ENCODE measurements at regions not wholly inside any gene's neighbourhood (a gene's known extent, or its start where the extent isn't known, plus 50 kb on each side); places are given as distances from the start of the nearest gene placed in this dataset.

- CTCF ChIA-PET = no interaction called here
- intact Hi-C loops (cut with micrococcal nuclease; ENCODE audit: unreplicated experiment) = no loop called here
These were observed 181.6 kb upstream of the PZP start for GRCh38 chr12:9389796-9390195.

DNA sequence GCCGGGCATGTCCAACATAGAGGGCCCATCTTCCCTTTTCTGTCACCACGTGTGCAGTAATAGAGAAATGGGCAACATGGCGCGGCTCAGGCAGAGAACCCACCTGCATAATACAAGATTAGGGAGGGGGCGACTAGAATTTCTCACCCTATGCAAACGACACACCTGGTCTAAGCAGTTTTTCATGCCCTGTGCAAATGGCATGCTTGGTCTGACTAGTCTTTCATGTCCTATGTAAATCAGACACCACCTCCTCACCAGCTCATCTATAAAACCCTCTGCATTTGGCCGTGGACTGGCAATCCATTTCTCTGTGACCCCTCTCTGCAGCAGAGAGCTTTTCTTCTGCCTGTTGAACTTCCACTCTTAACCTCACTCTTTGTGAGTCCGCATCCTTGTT, 180.2 kb upstream of the PZP start:
- TF ChIP-seq CTCF (conservative IDR thresholded peaks at IDR 0.05; ENCODE audit: low read depth, low read length) (no peak), EZH2 (IDR thresholded peaks at IDR 0.05; ENCODE audit: borderline replicate concordance, low read depth, low read length, poor library complexity, severe bottlenecking) (no peak)
- Histone ChIP-seq H3K4me3 (ENCODE audit: low read depth, low read length, poor library complexity, severe bottlenecking) (no peak overlapping the region), H3K9me3 (ENCODE audit: low read depth, low read length, poor library complexity, severe bottlenecking) (no peaks in the 10 kb centered on the region), H3K36me3 (ENCODE audit: insufficient read depth, low read length, poor library complexity, severe bottlenecking) (no peaks in the 10 kb centered on the region), H3K4me1 (ENCODE audit: insufficient read depth, low read length, poor library complexity, severe bottlenecking) (peaks cover 16% of the 10 kb centered on the region), H3K27me3 (replicated peaks; ENCODE audit: insufficient read depth, low read depth, low read length, poor library complexity) (no peaks in the 10 kb centered on the region), H3K27ac (ENCODE audit: low read depth, low read length, poor library complexity, severe bottlenecking) (no peak overlapping the region)
- no peak for DNase-seq (ENCODE audit: low spot score)
- ChIA-PET POLR2A (ENCODE audit: low non-redundant PET) (no interaction called here), CTCF (no interaction called here)
- intact Hi-C loops (cut with micrococcal nuclease; ENCODE audit: unreplicated experiment) = no loop called here
- BruUV-seq (replicated peaks) = no TSS peak

More at GRCh38 chr12:9389796-9390195, 181.6 kb upstream of the PZP start:
- no TSS peak for BruUV-seq (replicated peaks)
- Histone ChIP-seq H3K4me1 (ENCODE audit: insufficient read depth, low read length, poor library complexity, severe bottlenecking) (peaks cover 16% of the 10 kb centered on the region), H3K36me3 (ENCODE audit: insufficient read depth, low read length, poor library complexity, severe bottlenecking) (no peaks in the 10 kb centered on the region), H3K9me3 (ENCODE audit: low read depth, low read length, poor library complexity, severe bottlenecking) (no peaks in the 10 kb centered on the region), H3K4me3 (ENCODE audit: low read depth, low read length, poor library complexity, severe bottlenecking) (no peak overlapping the region), H3K27me3 (replicated peaks; ENCODE audit: insufficient read depth, low read depth, low read length, poor library complexity) (no peaks in the 10 kb centered on the region), H3K27ac (ENCODE audit: low read depth, low read length, poor library complexity, severe bottlenecking) (no peak overlapping the region)
- TF ChIP-seq CTCF (conservative IDR thresholded peaks at IDR 0.05; ENCODE audit: low read depth, low read length) (no peak), EZH2 (IDR thresholded peaks at IDR 0.05; ENCODE audit: borderline replicate concordance, low read depth, low read length, poor library complexity, severe bottlenecking) (no peak)
- POLR2A ChIA-PET (ENCODE audit: low non-redundant PET) = no interaction called here
- DNase-seq (ENCODE audit: low spot score) = no peak

- H3K36me3 ChIP-seq (ENCODE audit: insufficient read depth, low read length, poor library complexity, severe bottlenecking) = no peaks in the 10 kb centered on the region
- ChIA-PET POLR2A (ENCODE audit: low non-redundant PET) (no interaction called here), CTCF (no interaction called here)
- no TSS peak for BruUV-seq (replicated peaks)
- H3K27ac ChIP-seq (ENCODE audit: low read depth, low read length, poor library complexity, severe bottlenecking) = peak overlapping the region; percentile 48
- H3K4me1 ChIP-seq (ENCODE audit: insufficient read depth, low read length, poor library complexity, severe bottlenecking) = peaks cover 16% of the 10 kb centered on the region
- H3K27me3 ChIP-seq (replicated peaks; ENCODE audit: insufficient read depth, low read depth, low read length, poor library complexity) = no peaks in the 10 kb centered on the region
- no peak for TF ChIP-seq EZH2 (IDR thresholded peaks at IDR 0.05; ENCODE audit: borderline replicate concordance, low read depth, low read length, poor library complexity, severe bottlenecking)
- no peak for TF ChIP-seq CTCF (conservative IDR thresholded peaks at IDR 0.05; ENCODE audit: low read depth, low read length)
- intact Hi-C loops (cut with micrococcal nuclease; ENCODE audit: unreplicated experiment) = no loop called here
- peak; percentile 79 for DNase-seq (ENCODE audit: low spot score)
- H3K9me3 ChIP-seq (ENCODE audit: low read depth, low read length, poor library complexity, severe bottlenecking) = no peaks in the 10 kb centered on the region
- no peak overlapping the region for H3K4me3 ChIP-seq (ENCODE audit: low read depth, low read length, poor library complexity, severe bottlenecking)
These were observed 179.3 kb upstream of the PZP start for GRCh38 chr12:9387450-9387849.

All from A673 (cell line).